Stomach (tissue), 4 donors: ENCODE measurements at regions not wholly inside any gene's neighbourhood (a gene's known extent, or its start where the extent isn't known, plus 50 kb on each side); places are given as distances from the start of the nearest gene placed in this dataset.

Experiments used
- EP300 ChIP-seq: sonication (generic); formaldehyde crosslinking; IDR thresholded peaks from one replicate; pipeline ENCODE4 v1.6.1; 2017; ENCODE audit warnings: antibody characterized with exemption
- POLR2A ChIP-seq, 4 donors: fragments of 450-650 bp; IDR thresholded peaks; one replicate each; pipeline ENCODE4 v1.6.1; 2016; ENCODE audit warnings: antibody characterized with exemption in 4 of 4, control low read depth in 2 of 4, mild to moderate bottlenecking in 1 of 4, moderate library complexity in 1 of 4
- POLR2AphosphoS5 ChIP-seq, 3 donors: sonication (generic); formaldehyde crosslinking; IDR thresholded peaks; one replicate each; pipeline ENCODE4 v1.6.1; 2016; ENCODE audit warnings: antibody characterized with exemption in 3 of 3
- TF ChIP-seq, protein P1 (sequence below), 7 experiments: fragments of 450-650 bp in 4 of 7; fragments of 200-600 bp in 3 of 7; sonication (generic) in 3 of 7; IDR thresholded peaks; one replicate each; pipeline ENCODE4 v1.5.1; 2016 to 2019; ENCODE audit warnings: antibody characterized with exemption in 7 of 7, control low read depth in 2 of 7, mild to moderate bottlenecking in 1 of 7

DNA sequence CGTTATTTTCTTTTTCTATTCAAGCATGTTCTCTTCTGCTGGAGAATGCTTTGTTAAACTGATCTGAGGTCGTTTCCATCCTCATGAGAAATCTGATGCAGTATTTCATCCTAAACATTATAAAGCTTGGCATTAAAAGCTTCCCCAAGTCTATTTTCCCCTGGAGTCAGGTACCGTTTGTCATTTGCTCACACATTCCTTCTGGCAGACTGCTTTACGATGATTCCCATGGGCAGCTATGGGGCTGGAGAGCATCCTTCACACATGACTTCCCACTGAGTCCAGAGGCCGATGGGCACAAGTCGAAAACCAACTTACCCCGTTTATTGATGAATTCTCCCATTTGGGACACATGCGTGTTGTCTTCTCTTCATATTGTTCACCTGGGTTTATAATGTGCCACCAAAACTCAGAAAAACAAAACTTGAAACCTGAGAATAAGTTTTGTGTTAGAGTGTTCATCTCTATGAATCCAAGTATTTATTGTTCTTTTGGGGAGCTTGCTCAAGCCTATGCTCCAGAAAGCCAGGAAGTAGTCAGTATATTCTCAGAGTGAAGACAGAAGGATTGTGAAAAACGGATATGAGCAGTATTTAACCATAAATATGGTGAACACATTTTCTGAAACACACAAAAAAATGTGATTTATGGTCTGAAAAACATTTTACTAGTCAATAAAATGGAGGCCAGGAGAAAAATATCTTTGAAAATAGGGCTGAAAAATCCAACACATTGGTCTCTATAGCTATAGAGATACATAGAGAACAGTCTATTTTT is 298.8 kb upstream of the NOCT start:
- TF ChIP-seq POLR2A (IDR thresholded peaks at IDR 0.05), result no peak
- TF ChIP-seq, protein P1, sequence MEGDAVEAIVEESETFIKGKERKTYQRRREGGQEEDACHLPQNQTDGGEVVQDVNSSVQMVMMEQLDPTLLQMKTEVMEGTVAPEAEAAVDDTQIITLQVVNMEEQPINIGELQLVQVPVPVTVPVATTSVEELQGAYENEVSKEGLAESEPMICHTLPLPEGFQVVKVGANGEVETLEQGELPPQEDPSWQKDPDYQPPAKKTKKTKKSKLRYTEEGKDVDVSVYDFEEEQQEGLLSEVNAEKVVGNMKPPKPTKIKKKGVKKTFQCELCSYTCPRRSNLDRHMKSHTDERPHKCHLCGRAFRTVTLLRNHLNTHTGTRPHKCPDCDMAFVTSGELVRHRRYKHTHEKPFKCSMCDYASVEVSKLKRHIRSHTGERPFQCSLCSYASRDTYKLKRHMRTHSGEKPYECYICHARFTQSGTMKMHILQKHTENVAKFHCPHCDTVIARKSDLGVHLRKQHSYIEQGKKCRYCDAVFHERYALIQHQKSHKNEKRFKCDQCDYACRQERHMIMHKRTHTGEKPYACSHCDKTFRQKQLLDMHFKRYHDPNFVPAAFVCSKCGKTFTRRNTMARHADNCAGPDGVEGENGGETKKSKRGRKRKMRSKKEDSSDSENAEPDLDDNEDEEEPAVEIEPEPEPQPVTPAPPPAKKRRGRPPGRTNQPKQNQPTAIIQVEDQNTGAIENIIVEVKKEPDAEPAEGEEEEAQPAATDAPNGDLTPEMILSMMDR (IDR thresholded peaks at IDR 0.05), result no peak
- TF ChIP-seq EP300, result no peak
- no peak for TF ChIP-seq POLR2AphosphoS5 (IDR thresholded peaks at IDR 0.05)
